ENCODE measurements at regions not wholly inside any gene's neighbourhood (a gene's known extent, or its start where the extent isn't known, plus 50 kb on each side); places are given as distances from the start of the nearest gene placed in this dataset.

DNA sequence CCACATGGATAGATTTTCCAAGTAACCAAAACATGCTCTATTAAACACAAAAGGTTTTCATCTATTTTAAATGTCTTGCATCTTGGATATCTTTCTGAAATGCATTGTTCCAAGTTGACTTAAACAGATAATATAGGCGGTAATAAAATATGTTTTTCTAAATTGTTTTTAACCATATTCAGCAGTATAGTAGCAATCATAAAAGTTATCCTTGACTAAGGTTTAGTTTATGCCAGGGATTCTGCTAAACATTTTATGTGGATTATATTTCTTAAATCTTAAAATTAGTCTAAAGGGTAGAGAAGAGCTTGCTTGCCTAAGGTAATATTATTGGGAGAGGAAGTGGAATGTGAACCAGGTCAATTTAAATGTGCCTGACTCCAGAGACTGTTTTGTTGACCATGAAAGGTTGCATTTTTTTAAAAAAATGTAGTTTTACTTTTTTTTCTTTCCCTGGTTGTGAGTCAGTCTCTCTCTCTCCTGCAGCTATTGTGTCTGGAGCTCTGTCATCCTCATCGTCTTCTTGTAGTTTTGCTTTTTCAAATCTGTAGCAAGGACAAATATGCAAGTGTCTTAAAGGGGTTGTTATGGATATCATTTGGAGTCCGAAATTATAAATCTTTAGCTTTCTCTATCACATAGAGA lies 309.1 kb upstream of the COL3A1 start:
- TF ChIP-seq, protein P1, sequence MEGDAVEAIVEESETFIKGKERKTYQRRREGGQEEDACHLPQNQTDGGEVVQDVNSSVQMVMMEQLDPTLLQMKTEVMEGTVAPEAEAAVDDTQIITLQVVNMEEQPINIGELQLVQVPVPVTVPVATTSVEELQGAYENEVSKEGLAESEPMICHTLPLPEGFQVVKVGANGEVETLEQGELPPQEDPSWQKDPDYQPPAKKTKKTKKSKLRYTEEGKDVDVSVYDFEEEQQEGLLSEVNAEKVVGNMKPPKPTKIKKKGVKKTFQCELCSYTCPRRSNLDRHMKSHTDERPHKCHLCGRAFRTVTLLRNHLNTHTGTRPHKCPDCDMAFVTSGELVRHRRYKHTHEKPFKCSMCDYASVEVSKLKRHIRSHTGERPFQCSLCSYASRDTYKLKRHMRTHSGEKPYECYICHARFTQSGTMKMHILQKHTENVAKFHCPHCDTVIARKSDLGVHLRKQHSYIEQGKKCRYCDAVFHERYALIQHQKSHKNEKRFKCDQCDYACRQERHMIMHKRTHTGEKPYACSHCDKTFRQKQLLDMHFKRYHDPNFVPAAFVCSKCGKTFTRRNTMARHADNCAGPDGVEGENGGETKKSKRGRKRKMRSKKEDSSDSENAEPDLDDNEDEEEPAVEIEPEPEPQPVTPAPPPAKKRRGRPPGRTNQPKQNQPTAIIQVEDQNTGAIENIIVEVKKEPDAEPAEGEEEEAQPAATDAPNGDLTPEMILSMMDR (IDR thresholded peaks at IDR 0.05) = no peak
- no peak for TF ChIP-seq POLR2A (IDR thresholded peaks at IDR 0.05)

Measured in heart left ventricle (tissue), 13 donors.